H9 (cell line): ENCODE measurements at regions not wholly inside any gene's neighbourhood (a gene's known extent, or its start where the extent isn't known, plus 50 kb on each side); places are given as distances from the start of the nearest gene placed in this dataset.

Source experiments
- DNase-seq: peaks from one replicate; pipeline ENCODE4 v3.0.0-alpha.2; 2017
- H2AFZ ChIP-seq: one replicate; pipeline ENCODE4 v1.6.1; 2013; ENCODE audit warnings: mild to moderate bottlenecking, low read length, control low read depth, moderate library complexity
- H2AK5ac ChIP-seq: 2 replicates; pipeline ENCODE4 v1.6.1; 2013; ENCODE audit warnings: low read length, control low read depth, mixed read lengths; ENCODE audit not compliant: insufficient read length
- H2BK120ac ChIP-seq: one replicate; pipeline ENCODE4 v1.6.1; 2013; ENCODE audit warnings: low read depth, mild to moderate bottlenecking, low read length, control low read depth, inconsistent platforms; ENCODE audit not compliant: poor library complexity, severe bottlenecking
- H2BK12ac ChIP-seq: 2 replicates; pipeline ENCODE4 v1.6.1; 2013; ENCODE audit warnings: low read length, control low read depth, mixed read lengths, low read depth; ENCODE audit not compliant: insufficient read length
- H2BK15ac ChIP-seq: 2 replicates; pipeline ENCODE4 v1.6.1; 2013; ENCODE audit warnings: low read depth, low read length, control low read depth
- H2BK20ac ChIP-seq: one replicate; pipeline ENCODE4 v1.6.1; 2013; ENCODE audit warnings: low read depth, mild to moderate bottlenecking, low read length, control low read depth, inconsistent platforms; ENCODE audit not compliant: poor library complexity, severe bottlenecking
- H2BK5ac ChIP-seq: 2 replicates; pipeline ENCODE4 v1.6.1; 2013; ENCODE audit warnings: low read length, control low read depth, mixed read lengths; ENCODE audit not compliant: insufficient read length
- H3K14ac ChIP-seq: 2 replicates; pipeline ENCODE4 v1.6.1; 2013; ENCODE audit warnings: low read length, control low read depth; ENCODE audit not compliant: insufficient read depth
- H3K18ac ChIP-seq: 2 replicates; pipeline ENCODE4 v1.6.1; 2013; ENCODE audit warnings: low read depth, mild to moderate bottlenecking, mixed read lengths, low read length, control low read depth; ENCODE audit not compliant: insufficient read length
- H3K23ac ChIP-seq: 2 replicates; pipeline ENCODE4 v1.6.1; 2013; ENCODE audit warnings: low read length, control low read depth, mixed read lengths, low read depth; ENCODE audit not compliant: insufficient read length
- H3K23me2 ChIP-seq: 2 replicates; pipeline ENCODE4 v1.6.1; 2013; ENCODE audit warnings: low read depth, mild to moderate bottlenecking, mixed read lengths, low read length, control low read depth; ENCODE audit not compliant: insufficient read length, poor library complexity, severe bottlenecking
- H3K27ac ChIP-seq: 2 replicates; pipeline ENCODE4 v1.5.1; 2013; ENCODE audit warnings: low read length, control low read depth, mixed read lengths, low read depth; ENCODE audit not compliant: insufficient read length
- H3K27me3 ChIP-seq: 2 replicates; pipeline ENCODE4 v1.6.1; 2013; ENCODE audit warnings: low read length, control low read depth, inconsistent platforms; ENCODE audit not compliant: insufficient read depth
- H3K4ac ChIP-seq: 2 replicates; pipeline ENCODE4 v1.6.1; 2013; ENCODE audit warnings: low read depth, mild to moderate bottlenecking, control low read depth, inconsistent platforms, low read length, moderate library complexity
- H3K4me1 ChIP-seq: 2 replicates; pipeline ENCODE4 v1.6.1; 2013; ENCODE audit warnings: low read length, control low read depth, inconsistent platforms; ENCODE audit not compliant: insufficient read depth
- H3K4me2 ChIP-seq: 2 replicates; pipeline ENCODE4 v1.6.1; 2013; ENCODE audit warnings: low read length, control low read depth, mixed read lengths; ENCODE audit not compliant: insufficient read length, insufficient read depth
- H3K56ac ChIP-seq: 2 replicates; pipeline ENCODE4 v1.6.1; 2013; ENCODE audit warnings: low read depth, mild to moderate bottlenecking, mixed read lengths, low read length, control low read depth; ENCODE audit not compliant: insufficient read length
- H3K79me1 ChIP-seq: 2 replicates; pipeline ENCODE4 v1.6.1; 2013; ENCODE audit warnings: low read depth, mild to moderate bottlenecking, moderate library complexity, low read length, control low read depth, inconsistent platforms; ENCODE audit not compliant: insufficient read depth, poor library complexity, severe bottlenecking
- H3K79me2 ChIP-seq: 2 replicates; pipeline ENCODE4 v1.6.1; 2013; ENCODE audit warnings: low read length, control low read depth, inconsistent platforms; ENCODE audit not compliant: insufficient read depth
- H3K9ac ChIP-seq: 2 replicates; pipeline ENCODE4 v1.6.1; 2013; ENCODE audit warnings: low read length, control low read depth, mixed read lengths; ENCODE audit not compliant: insufficient read length; ENCODE audit errors: extremely low read depth
- H3K9me3 ChIP-seq: one replicate; pipeline ENCODE4 v1.6.1; 2013; ENCODE audit warnings: low read depth, low read length, inconsistent platforms; ENCODE audit not compliant: control insufficient read depth
- H3T11ph ChIP-seq: one replicate; pipeline ENCODE4 v1.6.1; 2013; ENCODE audit warnings: mild to moderate bottlenecking, low read length, control low read depth, inconsistent platforms
- H4K20me1 ChIP-seq: one replicate; pipeline ENCODE4 v1.6.1; 2013; ENCODE audit not compliant: control insufficient read depth, insufficient read length, insufficient read depth
- H4K5ac ChIP-seq: 2 replicates; pipeline ENCODE4 v1.6.1; 2013; ENCODE audit warnings: low read depth, mild to moderate bottlenecking, mixed read lengths, low read length, control low read depth; ENCODE audit not compliant: insufficient read length
- H4K8ac ChIP-seq: replicated peaks from 2 replicates; pipeline ENCODE4 v1.6.1; 2013; ENCODE audit warnings: low read length, control low read depth, mixed read lengths, low read depth; ENCODE audit not compliant: insufficient read length
- H4K91ac ChIP-seq: 2 replicates; pipeline ENCODE4 v1.6.1; 2013; ENCODE audit warnings: low read depth, mild to moderate bottlenecking, moderate library complexity, mixed read lengths, low read length, control low read depth; ENCODE audit not compliant: insufficient read length
- H3K27ac Mint-ChIP-seq, 3 experiments: 2 replicates in 2 of 3; 3 replicates in 1 of 3; pipeline ENCODE4 v1.8.0; 2020 to 2021; ENCODE audit warnings: mixed read lengths in 3 of 3, mild to moderate bottlenecking in 1 of 3, moderate library complexity in 1 of 3
- H3K27me3 Mint-ChIP-seq: 2 replicates; pipeline ENCODE4 v1.8.0; 2021; ENCODE audit warnings: low read depth, mild to moderate bottlenecking, moderate library complexity, mixed read lengths
- H3K36me3 Mint-ChIP-seq, 3 experiments: 2 replicates in 2 of 3; 3 replicates in 1 of 3; pipeline ENCODE4 v1.8.0; 2020 to 2021; ENCODE audit warnings: low read depth in 3 of 3, mixed read lengths in 3 of 3; ENCODE audit not compliant: insufficient read depth in 1 of 3
- H3K4me1 Mint-ChIP-seq, 2 experiments: 2 replicates each; pipeline ENCODE4 v1.8.0; 2020; ENCODE audit warnings: mixed read lengths in 2 of 2
- H3K4me3 Mint-ChIP-seq, 2 experiments: 2 replicates in 1 of 2; 3 replicates in 1 of 2; pipeline ENCODE4 v1.8.0; 2020 to 2021; ENCODE audit warnings: mild to moderate bottlenecking in 2 of 2, mixed read lengths in 2 of 2, moderate library complexity in 1 of 2
- H3K9me3 Mint-ChIP-seq, 2 experiments: 2 replicates in 1 of 2; 3 replicates in 1 of 2; pipeline ENCODE4 v1.8.0; 2020; ENCODE audit warnings: mild to moderate bottlenecking in 2 of 2, mixed read lengths in 2 of 2, moderate library complexity in 1 of 2
- CTCF ChIP-seq: fragments of 200-600 bp; sonication (generic); conservative IDR thresholded peaks from 3 replicates; pipeline ENCODE4 v1.8.0; 2021; ENCODE audit warnings: antibody characterized with exemption, mild to moderate bottlenecking
- WGBS: extraction: QIAGEN DNeasy Blood & Tissue Kit; methylation state at CpG from one replicate; pipeline ENCODE4 v1.1.7; 2013; ENCODE audit warnings: missing lambda C conversion rate, low lambda C conversion rate, mixed read lengths; ENCODE audit not compliant: insufficient read length; ENCODE audit errors: extremely low coverage; 5-methylcytosine and 5-hydroxymethylcytosine counted together

DNA sequence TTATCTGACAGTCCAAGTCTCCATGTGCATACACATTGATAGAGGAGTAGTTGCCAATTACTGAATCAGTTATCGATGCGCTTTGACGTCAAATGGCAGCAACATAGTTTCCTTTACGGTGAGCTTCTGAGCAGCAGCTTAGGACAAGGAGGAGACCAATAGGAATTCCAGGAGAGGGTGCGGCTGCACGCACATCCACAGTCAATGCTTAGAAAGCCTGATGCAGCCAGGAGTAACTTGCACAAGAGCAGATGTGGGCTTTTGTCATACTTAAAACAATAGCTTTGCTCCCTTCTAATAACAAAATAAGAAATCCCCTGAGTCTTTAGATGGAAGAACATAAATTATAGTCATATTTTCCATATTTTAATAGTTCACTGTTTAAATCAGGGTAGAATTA is 442.1 kb downstream of the BCKDHB start:
- no peak overlapping the region for H2AK5ac ChIP-seq
- H3K14ac ChIP-seq = no peak overlapping the region
- H3K9ac ChIP-seq = no peak overlapping the region
- no peak overlapping the region for H3K4me2 ChIP-seq
- H3K27ac Mint-ChIP-seq = no peak overlapping the region
- no peak overlapping the region for H3K27ac ChIP-seq
- no peak overlapping the region for H2BK12ac ChIP-seq
- 0 out of 2 replicates have a peak, but pooled peaks cover 2% of the 10 kb centered on the region for H3K4me1 ChIP-seq
- no peak overlapping the region for H2AFZ ChIP-seq
- no peak overlapping the region for H4K8ac ChIP-seq
- H3K36me3 Mint-ChIP-seq = peaks cover 4 to 18% (median 6%) of the 10 kb centered on the region in 3 experiments
- H3K23me2 ChIP-seq = no peaks in the 10 kb centered on the region
- no peak overlapping the region for H2BK15ac ChIP-seq
- no peak overlapping the region for H4K5ac ChIP-seq
- H3K9me3 ChIP-seq = no peaks in the 10 kb centered on the region
- no peak for DNase-seq
- no peak overlapping the region for H3K4ac ChIP-seq
- no peak overlapping the region for H2BK20ac ChIP-seq
- H3K4me3 Mint-ChIP-seq = no peak overlapping the region
- no peak overlapping the region for H2BK120ac ChIP-seq
- H4K91ac ChIP-seq = no peak overlapping the region
- no peaks in the 10 kb centered on the region for H3K79me2 ChIP-seq
- H3K27me3 ChIP-seq = no peaks in the 10 kb centered on the region
- no peaks in the 10 kb centered on the region for H4K20me1 ChIP-seq
- no peaks in the 10 kb centered on the region for H3K79me1 ChIP-seq
- no peaks in the 10 kb centered on the region for H3K27me3 Mint-ChIP-seq
- H3K9me3 Mint-ChIP-seq = peaks cover 14 to 15% of the 10 kb centered on the region in 2 experiments
- no peak overlapping the region for H3K18ac ChIP-seq
- no peak overlapping the region for H2BK5ac ChIP-seq
- H3K23ac ChIP-seq = no peak overlapping the region
- no peak overlapping the region for H3K56ac ChIP-seq
- H3T11ph ChIP-seq = no peak overlapping the region
- no peak for TF ChIP-seq CTCF
- peaks cover 10 to 12% of the 10 kb centered on the region in 2 experiments for H3K4me1 Mint-ChIP-seq
- WGBS = no CpG with 5 or more reads among the region's 6 CpGs
